HG03354 (cell line): ENCODE measurements at regions not wholly inside any gene's neighbourhood (a gene's known extent, or its start where the extent isn't known, plus 50 kb on each side); places are given as distances from the start of the nearest gene placed in this dataset.
"Not testable (repeated sequence)": the region's sequence is repeated elsewhere in the genome, so short reads cannot be mapped to it uniquely, and the experiment has no call there.

Source experiments
- ATAC-seq: cut with Tn5 transposase; IDR thresholded peaks from one replicate; pipeline ENCODE4 v1.9.1; 2021; ENCODE audit warnings: mild to moderate bottlenecking; ENCODE audit not compliant: unreplicated experiment, poor library complexity, severe bottlenecking

- ATAC-seq = no peak
Observed at GRCh38 chr18:58805467-58806187, 59.0 kb upstream of the ZNF532 start.

GRCh38 chr18:58806826-58807714 is 57.6 kb upstream of the ZNF532 start:
- ATAC-seq = peak; percentile 63

- no peak for ATAC-seq
Observed at GRCh38 chr18:58807766-58808165, 56.9 kb upstream of the ZNF532 start.

- ATAC-seq = no peak
Observed at GRCh38 chr18:58808349-58808748, 56.3 kb upstream of the ZNF532 start.

GRCh38 chr18:58811859-58812258 is 52.8 kb upstream of the ZNF532 start:
- ATAC-seq = not testable (repeated sequence)

- no peak for ATAC-seq
Observed at GRCh38 chr18:58813105-58813504, 51.6 kb upstream of the ZNF532 start.

GRCh38 chr18:58813561-58814225 is 51.0 kb upstream of the ZNF532 start:
- ATAC-seq = no peak

GRCh38 chr18:58814317-58814716 is 50.4 kb upstream of the ZNF532 start:
- ATAC-seq = no peak
